ENCODE measurements at regions not wholly inside any gene's neighbourhood (a gene's known extent, or its start where the extent isn't known, plus 50 kb on each side); places are given as distances from the start of the nearest gene placed in this dataset.

DNA sequence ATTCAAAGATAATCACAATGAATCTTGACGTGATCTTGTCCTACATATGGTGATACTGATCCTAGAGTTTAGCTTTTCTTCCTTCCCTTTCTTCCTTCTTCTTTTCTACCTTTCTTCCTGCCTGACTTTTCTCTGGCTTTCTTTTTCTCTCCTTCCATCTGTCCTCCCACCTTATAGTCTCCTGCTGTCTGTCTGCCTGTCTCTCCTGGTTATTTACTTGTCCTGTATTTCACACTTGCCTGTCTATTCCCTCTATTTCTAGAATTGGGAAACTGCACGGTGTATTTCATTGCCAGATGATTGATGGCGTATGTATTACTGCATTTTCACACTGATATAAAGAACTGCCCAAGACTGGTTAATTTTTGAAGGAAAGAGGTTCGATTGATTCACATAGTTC lies 718.1 kb upstream of the CDH6 start:
- TF ChIP-seq, protein P1, sequence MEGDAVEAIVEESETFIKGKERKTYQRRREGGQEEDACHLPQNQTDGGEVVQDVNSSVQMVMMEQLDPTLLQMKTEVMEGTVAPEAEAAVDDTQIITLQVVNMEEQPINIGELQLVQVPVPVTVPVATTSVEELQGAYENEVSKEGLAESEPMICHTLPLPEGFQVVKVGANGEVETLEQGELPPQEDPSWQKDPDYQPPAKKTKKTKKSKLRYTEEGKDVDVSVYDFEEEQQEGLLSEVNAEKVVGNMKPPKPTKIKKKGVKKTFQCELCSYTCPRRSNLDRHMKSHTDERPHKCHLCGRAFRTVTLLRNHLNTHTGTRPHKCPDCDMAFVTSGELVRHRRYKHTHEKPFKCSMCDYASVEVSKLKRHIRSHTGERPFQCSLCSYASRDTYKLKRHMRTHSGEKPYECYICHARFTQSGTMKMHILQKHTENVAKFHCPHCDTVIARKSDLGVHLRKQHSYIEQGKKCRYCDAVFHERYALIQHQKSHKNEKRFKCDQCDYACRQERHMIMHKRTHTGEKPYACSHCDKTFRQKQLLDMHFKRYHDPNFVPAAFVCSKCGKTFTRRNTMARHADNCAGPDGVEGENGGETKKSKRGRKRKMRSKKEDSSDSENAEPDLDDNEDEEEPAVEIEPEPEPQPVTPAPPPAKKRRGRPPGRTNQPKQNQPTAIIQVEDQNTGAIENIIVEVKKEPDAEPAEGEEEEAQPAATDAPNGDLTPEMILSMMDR (conservative IDR thresholded peaks at IDR 0.05; ENCODE audit: low read length) = no peak
- TF ChIP-seq EZH2phosphoT487 (IDR thresholded peaks at IDR 0.05; ENCODE audit: borderline replicate concordance, low read depth, low read length) = no peak

All from OCI-LY7 (cell line).